Stimulated activated CD4-positive, alpha-beta T cell treated with anti-CD3 and anti-CD28 coated beads, Interleukin-12 subunit alpha, Interleukin-12 subunit beta, amount 100 ng/mL, for 4 hours (primary cell): ENCODE measurements at regions not wholly inside any gene's neighbourhood (a gene's known extent, or its start where the extent isn't known, plus 50 kb on each side); places are given as distances from the start of the nearest gene placed in this dataset.

Source experiments
- DNase-seq: peaks from one replicate; pipeline ENCODE4 v3.0.0-alpha.2; 2020

DNA sequence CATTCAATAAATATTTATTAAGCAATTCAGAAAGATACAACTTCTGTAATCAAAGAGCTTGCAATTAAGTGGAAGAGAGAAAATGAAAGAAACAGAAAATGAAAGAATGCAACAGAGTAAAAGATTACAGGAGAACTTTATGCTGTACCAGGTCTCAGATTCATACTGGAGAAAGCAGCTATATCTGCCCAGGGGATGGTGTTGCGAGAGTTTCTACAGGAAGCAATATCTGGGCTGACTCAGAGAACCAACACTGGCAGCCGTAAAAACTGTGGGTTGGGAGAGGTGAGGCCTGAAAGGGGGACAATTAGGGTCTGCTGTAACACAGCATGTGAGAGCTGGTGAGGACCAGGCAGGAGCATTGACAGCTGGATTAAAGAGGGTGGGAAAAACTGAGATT, 256.7 kb upstream of the TCF21 start:
- no peak for DNase-seq

- no peak for DNase-seq
Measured at GRCh38 chr6:133632906-133633305, 256.0 kb upstream of the TCF21 start.

- no peak for DNase-seq
Measured at GRCh38 chr6:133634474-133634873, 254.4 kb upstream of the TCF21 start.

- DNase-seq = no peak
Measured at GRCh38 chr6:133635447-133635846, 253.5 kb upstream of the TCF21 start.

- no peak for DNase-seq
Measured at GRCh38 chr6:133637436-133637835, 251.5 kb upstream of the TCF21 start.

- no peak for DNase-seq
Measured at GRCh38 chr6:133637874-133638273, 251.0 kb upstream of the TCF21 start.

- no peak for DNase-seq
Measured at GRCh38 chr6:133641104-133641503, 247.8 kb upstream of the TCF21 start.

- no peak for DNase-seq
Measured at GRCh38 chr6:133644548-133644891, 244.4 kb upstream of the TCF21 start.

- no peak for DNase-seq
Measured at GRCh38 chr6:133644892-133645619, 243.9 kb upstream of the TCF21 start.

GRCh38 chr6:133645966-133646740, 242.8 kb upstream of the TCF21 start:
- no peak for DNase-seq

DNA sequence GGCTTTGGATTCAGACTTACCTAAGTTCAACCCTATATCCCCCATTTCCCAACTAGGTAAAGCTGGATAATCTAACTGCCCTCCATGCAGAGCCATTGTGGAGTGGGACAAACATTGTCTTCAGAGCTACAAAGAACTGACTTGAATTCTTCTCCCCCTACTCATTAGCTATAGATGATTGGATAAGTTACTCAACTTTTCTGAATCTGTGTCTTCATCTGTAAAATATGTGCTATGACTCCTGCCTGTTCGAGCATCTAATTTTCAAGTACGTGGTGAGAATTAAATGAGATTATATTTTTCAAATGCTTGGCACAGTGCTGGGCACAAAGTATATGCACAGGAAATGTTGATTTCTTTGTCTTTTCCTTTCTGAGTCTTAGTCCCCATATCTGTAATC, 240.3 kb upstream of the TCF21 start:
- no peak for DNase-seq

DNA sequence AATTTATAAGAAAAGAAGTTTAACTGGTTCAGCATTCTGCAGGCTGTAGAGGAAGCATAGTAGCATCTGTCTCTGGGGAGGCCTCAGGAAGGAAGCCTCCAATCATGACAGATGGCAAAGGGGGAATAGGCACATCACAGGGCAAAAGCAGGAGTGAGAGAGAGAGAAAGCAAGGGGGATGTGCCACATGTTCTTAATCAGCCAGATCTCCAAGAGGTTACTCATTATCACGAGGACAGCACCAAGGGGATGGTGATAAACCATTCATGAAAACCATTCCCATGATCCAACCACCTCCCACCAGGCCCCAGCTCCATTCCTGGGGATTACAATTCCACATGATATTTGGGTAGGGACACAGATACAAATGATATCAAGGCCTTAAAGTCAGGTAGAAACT, 217.5 kb upstream of the TCF21 start:
- no peak for DNase-seq

DNA sequence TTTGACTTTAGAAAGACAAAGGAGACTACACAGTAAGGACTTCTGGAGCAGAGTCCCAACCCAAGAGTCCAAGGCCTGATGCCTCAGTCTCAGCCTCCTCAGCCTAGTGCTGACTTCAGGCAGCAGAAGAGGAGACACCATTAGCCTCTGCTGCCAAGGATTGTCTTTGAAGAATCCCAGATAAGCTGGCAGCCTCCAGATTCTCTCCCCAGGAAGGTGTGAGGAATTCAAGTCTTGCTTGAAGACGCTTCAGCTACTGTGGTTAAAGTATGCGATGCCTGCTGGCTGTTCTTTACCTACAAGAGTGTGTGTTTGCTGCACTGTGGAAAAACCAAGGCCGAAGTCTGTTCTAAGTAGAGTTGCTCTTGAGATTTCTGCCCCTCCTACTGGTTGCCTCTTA, 215.9 kb upstream of the TCF21 start:
- DNase-seq = no peak

DNA sequence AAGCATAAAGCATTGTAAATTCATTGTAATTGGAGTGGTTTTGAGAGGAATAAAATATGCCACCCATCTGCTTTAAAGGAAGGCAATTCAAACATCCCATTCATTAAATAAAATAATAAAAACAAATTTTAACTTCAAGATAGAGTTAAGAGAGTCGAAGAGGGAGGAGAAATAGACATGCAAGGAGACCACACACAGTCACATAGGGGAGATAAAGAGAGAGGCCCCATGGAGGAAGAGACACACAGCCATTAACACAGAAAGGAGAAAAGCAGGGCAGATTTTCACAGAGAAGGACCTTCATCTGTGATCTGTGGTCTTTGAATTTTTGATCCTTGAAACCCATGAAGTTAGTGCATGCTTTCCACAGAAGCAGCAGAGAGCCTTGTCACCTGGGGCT, 214.3 kb upstream of the TCF21 start:
- DNase-seq = no peak

- no peak for DNase-seq
Measured at GRCh38 chr6:133680994-133681393, 207.9 kb upstream of the TCF21 start.

GRCh38 chr6:133681891-133682290, 207.0 kb upstream of the TCF21 start:
- DNase-seq = no peak

DNA sequence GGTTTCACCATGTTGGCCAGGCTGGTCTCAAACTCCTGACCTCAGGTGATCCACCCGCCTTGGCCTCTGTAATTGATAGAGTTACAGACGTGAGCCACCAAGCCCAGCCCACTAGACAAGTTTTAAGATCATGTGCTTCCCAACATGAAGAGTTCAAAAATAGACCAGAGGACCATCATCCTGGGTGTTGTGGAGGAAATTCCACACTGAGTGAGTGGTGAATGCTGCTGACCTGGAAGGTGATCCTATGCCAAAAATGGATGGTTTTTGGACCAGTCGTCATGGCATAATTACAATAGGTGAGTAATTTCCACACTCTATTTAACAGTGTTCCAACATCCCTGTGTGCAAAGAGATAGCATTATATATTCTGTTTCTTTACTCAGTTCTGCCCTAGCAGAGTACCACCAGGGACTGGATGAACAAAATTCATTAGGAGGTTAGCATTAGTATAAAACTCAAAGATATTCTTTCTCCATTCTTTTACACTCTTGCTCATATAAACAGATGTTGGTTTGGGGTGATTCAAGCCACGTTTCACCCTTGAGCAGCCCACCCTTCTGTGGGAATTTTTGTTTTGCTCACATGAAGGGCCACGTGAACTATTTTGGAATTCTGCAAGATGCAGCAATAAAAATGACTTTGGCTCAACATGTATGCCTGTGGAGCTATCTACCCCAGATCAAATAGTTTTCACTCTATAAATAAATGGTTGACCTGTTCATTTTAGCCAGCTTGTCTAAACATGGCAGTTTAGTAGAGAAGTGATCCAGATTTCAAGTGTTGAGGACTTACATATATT, 206.2 kb upstream of the TCF21 start:
- DNase-seq = no peak

GRCh38 chr6:133683308-133683580, 205.7 kb upstream of the TCF21 start:
- DNase-seq = no peak

DNA sequence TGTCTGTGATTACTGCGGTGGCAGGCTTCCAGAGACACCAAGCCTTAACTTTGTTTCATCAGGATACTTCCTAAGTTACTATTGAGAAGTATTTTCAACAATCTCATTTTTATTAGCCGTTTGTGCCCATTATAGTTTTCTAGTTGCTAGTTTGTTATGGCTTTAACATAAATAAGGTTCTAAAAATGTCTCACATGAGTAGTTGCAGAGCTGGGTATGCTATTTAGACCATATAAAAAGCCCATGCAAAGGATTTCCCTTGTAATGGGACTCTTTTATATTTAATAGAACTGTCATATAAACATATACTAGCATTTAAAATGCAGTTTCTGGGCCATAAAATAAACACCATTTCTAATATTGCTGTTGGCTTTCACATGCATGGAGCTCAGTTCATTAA, 205.3 kb upstream of the TCF21 start:
- no peak for DNase-seq

GRCh38 chr6:133688705-133689492, 200.0 kb upstream of the TCF21 start:
- no peak for DNase-seq

DNA sequence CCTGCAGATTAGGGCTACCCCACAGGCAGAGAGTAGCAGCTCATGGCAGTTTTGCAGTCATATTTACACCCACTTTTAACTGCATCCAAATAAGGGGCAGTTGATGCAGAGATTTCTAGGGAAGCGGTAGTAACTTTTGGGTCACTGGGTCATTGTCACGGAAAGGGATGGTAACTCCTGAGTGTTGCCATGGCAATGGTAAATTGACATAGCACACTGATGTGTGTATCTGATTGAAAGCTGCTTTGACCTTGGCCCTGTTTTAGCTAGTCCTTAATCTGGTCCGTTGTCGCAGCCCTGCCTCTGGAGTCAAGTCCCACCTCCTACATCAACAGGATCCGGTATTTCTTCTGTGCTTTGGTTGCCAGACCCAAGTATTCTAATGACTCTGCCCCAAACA, 199.1 kb upstream of the TCF21 start:
- DNase-seq = no peak

DNA sequence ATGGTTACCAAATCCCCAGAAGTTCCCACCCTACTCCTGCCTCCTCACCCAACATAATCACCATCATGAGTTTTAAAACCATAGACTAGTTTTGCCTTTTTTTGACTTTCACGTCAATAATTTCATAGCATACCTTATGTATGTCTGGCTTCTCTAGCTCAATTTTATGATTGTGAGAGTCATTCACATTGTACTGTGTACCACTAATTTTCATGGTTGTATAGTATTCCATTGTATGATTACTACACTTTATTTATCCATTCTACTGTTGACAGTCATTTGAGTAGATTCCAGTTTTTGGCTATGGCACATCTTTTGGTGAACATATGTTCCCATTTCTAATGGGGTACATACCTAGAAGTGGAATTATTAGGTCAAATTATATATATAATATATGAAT, 195.3 kb upstream of the TCF21 start:
- DNase-seq = no peak

GRCh38 chr6:133697185-133697584, 191.7 kb upstream of the TCF21 start:
- DNase-seq = no peak
